ENCODE measurements at regions not wholly inside any gene's neighbourhood (a gene's known extent, or its start where the extent isn't known, plus 50 kb on each side); places are given as distances from the start of the nearest gene placed in this dataset.

- TF ChIP-seq MAFK (IDR thresholded peaks at IDR 0.05; ENCODE audit: partially characterized antibody) (no peak), JUNB (IDR thresholded peaks at IDR 0.05) (no peak), CEBPB (IDR thresholded peaks at IDR 0.05) (no peak), NFE2L2 (conservative IDR thresholded peaks at IDR 0.05; ENCODE audit: low read length) (no peak), ZNF302 (CRISPR knock-in tag; IDR thresholded peaks at IDR 0.05) (no peak)
- TF ChIP-seq, protein P1, sequence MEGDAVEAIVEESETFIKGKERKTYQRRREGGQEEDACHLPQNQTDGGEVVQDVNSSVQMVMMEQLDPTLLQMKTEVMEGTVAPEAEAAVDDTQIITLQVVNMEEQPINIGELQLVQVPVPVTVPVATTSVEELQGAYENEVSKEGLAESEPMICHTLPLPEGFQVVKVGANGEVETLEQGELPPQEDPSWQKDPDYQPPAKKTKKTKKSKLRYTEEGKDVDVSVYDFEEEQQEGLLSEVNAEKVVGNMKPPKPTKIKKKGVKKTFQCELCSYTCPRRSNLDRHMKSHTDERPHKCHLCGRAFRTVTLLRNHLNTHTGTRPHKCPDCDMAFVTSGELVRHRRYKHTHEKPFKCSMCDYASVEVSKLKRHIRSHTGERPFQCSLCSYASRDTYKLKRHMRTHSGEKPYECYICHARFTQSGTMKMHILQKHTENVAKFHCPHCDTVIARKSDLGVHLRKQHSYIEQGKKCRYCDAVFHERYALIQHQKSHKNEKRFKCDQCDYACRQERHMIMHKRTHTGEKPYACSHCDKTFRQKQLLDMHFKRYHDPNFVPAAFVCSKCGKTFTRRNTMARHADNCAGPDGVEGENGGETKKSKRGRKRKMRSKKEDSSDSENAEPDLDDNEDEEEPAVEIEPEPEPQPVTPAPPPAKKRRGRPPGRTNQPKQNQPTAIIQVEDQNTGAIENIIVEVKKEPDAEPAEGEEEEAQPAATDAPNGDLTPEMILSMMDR (IDR thresholded peaks at IDR 0.05) = no peak
Measured at GRCh38 chr12:14207905-14208551, 157.5 kb upstream of the ATF7IP start.
